SU-DHL-6 (cell line): ENCODE measurements at regions not wholly inside any gene's neighbourhood (a gene's known extent, or its start where the extent isn't known, plus 50 kb on each side); places are given as distances from the start of the nearest gene placed in this dataset.

ENCODE experiments used
- H2AFZ ChIP-seq: fragments of 200-600 bp; sonication (generic); 2 replicates; pipeline ENCODE4 v1.6.1; 2014; ENCODE audit warnings: low read depth, mild to moderate bottlenecking, moderate library complexity, mixed read lengths, antibody characterized with exemption, low read length; ENCODE audit not compliant: severe bottlenecking
- H3F3A ChIP-seq: fragments of 200-600 bp; shearing (Covaris generic); 2 replicates; pipeline ENCODE4 v1.6.0; 2016; ENCODE audit warnings: antibody characterized with exemption, mild to moderate bottlenecking; ENCODE audit not compliant: insufficient read depth
- H3K27ac ChIP-seq: fragments of 200-600 bp; sonication (generic); 2 replicates; pipeline ENCODE4 v1.5.1; 2016; ENCODE audit warnings: low read depth, mild to moderate bottlenecking, low read length, moderate library complexity, mixed read lengths
- H3K27me3 ChIP-seq: fragments of 200-600 bp; sonication (generic), shearing (Covaris generic); 2 replicates; pipeline ENCODE4 v1.6.0; 2014; ENCODE audit warnings: mild to moderate bottlenecking, low read length
- H3K36me3 ChIP-seq: fragments of 200-600 bp; sonication (generic); 2 replicates; pipeline ENCODE4 v1.6.1; 2014; ENCODE audit warnings: mild to moderate bottlenecking, low read length, mixed read lengths
- H3K4me2 ChIP-seq: fragments of 300-600, 200-600 bp; shearing (Covaris generic), sonication (generic); 2 replicates; pipeline ENCODE4 v1.6.0; 2014; ENCODE audit warnings: low read length, low read depth, mild to moderate bottlenecking; ENCODE audit not compliant: poor library complexity, severe bottlenecking
- H3K4me3 ChIP-seq: fragments of 200-600 bp; sonication (generic); 2 replicates; pipeline ENCODE4 v1.5.1; 2014; ENCODE audit warnings: antibody characterized with exemption, low read length, mild to moderate bottlenecking, mixed read lengths; ENCODE audit not compliant: insufficient read depth, poor library complexity, severe bottlenecking
- H3K79me2 ChIP-seq: fragments of 200-600 bp; sonication (generic); 2 replicates; pipeline ENCODE4 v1.6.1; 2014; ENCODE audit warnings: mild to moderate bottlenecking, low read length, moderate library complexity; ENCODE audit not compliant: insufficient read depth
- H3K9ac ChIP-seq: fragments of 200-600 bp; sonication (generic); 2 replicates; pipeline ENCODE4 v1.7.0; 2014; ENCODE audit warnings: mild to moderate bottlenecking, low read length
- H3K9me2 ChIP-seq: fragments of 200-600 bp; sonication (generic); replicated peaks from 2 replicates; pipeline ENCODE4 v1.6.1; 2014; ENCODE audit warnings: low read length; ENCODE audit not compliant: insufficient read depth
- H3K9me3 ChIP-seq: fragments of 200-600 bp; sonication (generic); 2 replicates; pipeline ENCODE4 v1.6.1; 2014; ENCODE audit warnings: low read length, mixed read lengths; ENCODE audit not compliant: insufficient read depth
- H4K20me1 ChIP-seq: fragments of 200-600 bp; sonication (generic); 2 replicates; pipeline ENCODE4 v1.6.1; 2014; ENCODE audit warnings: low read depth, mild to moderate bottlenecking, antibody characterized with exemption, low read length, moderate library complexity, mixed read lengths
- EZH2phosphoT487 ChIP-seq: fragments of 200-600 bp; sonication (generic), shearing (Covaris generic); conservative IDR thresholded peaks from 2 replicates; pipeline ENCODE4 v1.6.1; 2018; ENCODE audit warnings: mild to moderate bottlenecking, antibody characterized with exemption, low read length, moderate library complexity, mixed read lengths
- TF ChIP-seq, protein P1 (sequence below): fragments of 200-600 bp; sonication (generic); IDR thresholded peaks from one replicate; pipeline ENCODE4 v1.5.1; 2017; ENCODE audit warnings: antibody characterized with exemption, mild to moderate bottlenecking, low read length, moderate library complexity; ENCODE audit not compliant: insufficient read depth, poor library complexity, severe bottlenecking

DNA sequence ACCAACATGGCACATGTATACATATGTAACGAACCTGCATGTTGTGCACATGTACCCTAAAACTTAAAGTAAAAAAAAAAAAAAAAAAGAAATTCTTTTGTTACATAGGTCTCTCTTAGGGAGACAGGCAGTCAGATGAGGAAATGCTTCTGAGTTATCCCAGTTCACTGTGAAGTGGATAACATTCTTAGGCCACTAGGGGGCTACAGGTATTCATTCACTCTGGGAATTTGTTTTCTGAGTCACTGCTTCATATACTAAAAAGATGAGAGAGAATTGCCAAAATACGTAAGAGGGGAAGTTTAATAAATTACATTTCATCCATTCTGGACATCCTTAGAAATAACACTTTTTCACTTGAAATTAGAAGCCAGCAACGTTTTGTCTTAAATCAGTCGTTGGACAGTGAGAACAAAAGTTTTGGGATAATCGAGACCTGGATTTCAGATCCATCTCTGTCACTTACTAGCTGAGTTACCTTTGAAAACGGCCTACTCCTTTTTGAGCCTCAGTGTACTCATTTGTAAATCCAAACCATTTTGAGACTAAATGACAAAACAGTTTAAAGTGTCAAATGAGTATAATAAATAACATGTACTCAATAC lies 738.4 kb upstream of the ALCAM start:
- Histone ChIP-seq H4K20me1 (no peaks in the 10 kb centered on the region), H3K9me3 (peaks cover 14% of the 10 kb centered on the region), H3K4me2 (no peak overlapping the region), H2AFZ (no peak overlapping the region), H3K27ac (no peak overlapping the region), H3K9me2 (no peaks in the 10 kb centered on the region), H3K4me3 (no peak overlapping the region), H3F3A (no peaks in the 10 kb centered on the region), H3K9ac (no peak overlapping the region), H3K36me3 (no peaks in the 10 kb centered on the region), H3K27me3 (no peaks in the 10 kb centered on the region), H3K79me2 (no peaks in the 10 kb centered on the region)
- TF ChIP-seq, protein P1, sequence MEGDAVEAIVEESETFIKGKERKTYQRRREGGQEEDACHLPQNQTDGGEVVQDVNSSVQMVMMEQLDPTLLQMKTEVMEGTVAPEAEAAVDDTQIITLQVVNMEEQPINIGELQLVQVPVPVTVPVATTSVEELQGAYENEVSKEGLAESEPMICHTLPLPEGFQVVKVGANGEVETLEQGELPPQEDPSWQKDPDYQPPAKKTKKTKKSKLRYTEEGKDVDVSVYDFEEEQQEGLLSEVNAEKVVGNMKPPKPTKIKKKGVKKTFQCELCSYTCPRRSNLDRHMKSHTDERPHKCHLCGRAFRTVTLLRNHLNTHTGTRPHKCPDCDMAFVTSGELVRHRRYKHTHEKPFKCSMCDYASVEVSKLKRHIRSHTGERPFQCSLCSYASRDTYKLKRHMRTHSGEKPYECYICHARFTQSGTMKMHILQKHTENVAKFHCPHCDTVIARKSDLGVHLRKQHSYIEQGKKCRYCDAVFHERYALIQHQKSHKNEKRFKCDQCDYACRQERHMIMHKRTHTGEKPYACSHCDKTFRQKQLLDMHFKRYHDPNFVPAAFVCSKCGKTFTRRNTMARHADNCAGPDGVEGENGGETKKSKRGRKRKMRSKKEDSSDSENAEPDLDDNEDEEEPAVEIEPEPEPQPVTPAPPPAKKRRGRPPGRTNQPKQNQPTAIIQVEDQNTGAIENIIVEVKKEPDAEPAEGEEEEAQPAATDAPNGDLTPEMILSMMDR: peak; percentile 46
- no peak for TF ChIP-seq EZH2phosphoT487

DNA sequence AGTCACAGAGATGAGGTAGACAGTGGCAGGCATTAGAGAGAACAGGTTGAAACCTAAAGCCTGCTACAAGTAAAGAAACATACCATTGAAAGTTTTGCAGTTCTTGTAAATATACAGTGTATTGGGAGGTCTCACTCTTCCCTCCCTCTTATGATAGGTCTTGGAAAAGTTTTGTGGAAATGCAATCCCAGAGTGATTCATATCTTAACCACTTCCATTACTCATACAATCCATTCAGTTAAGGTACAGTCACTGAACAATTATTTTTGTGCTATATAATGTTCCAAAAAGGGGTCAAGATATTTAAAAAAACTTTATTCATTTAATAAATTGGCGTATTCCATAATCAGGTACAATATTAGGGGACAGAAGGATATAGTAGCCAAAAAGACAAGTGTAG lies 737.7 kb upstream of the ALCAM start:
- no peaks in the 10 kb centered on the region for H3K79me2 ChIP-seq
- no peak overlapping the region for H2AFZ ChIP-seq
- TF ChIP-seq EZH2phosphoT487: no peak
- TF ChIP-seq, protein P1: no peak
- H3K27me3 ChIP-seq: no peaks in the 10 kb centered on the region
- no peaks in the 10 kb centered on the region for H3F3A ChIP-seq
- peaks cover 14% of the 10 kb centered on the region for H3K9me3 ChIP-seq
- H3K4me2 ChIP-seq: no peak overlapping the region
- H4K20me1 ChIP-seq: no peaks in the 10 kb centered on the region
- no peaks in the 10 kb centered on the region for H3K9me2 ChIP-seq
- no peaks in the 10 kb centered on the region for H3K36me3 ChIP-seq
- no peak overlapping the region for H3K9ac ChIP-seq
- H3K27ac ChIP-seq: no peak overlapping the region
- H3K4me3 ChIP-seq: no peak overlapping the region

DNA sequence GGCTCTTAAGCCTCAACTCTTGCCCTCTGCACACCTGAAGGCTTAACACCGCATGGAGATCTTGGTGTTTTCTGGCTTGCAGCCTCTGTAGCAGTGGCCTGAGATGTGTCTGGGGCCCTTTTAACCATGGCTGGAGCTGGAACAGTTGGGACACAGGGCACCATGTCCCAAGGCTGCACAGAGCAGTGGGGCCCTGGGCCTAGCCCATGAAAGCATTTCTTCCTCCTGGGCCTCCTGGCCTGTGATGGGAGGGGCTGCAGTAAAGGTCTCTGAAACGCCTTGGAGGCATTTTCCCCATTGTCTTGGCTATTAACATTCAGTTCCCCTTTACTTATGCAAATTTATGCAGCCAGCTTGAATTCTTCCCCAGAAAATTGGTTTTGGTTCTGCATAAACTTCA lies 735.5 kb upstream of the ALCAM start:
- Histone ChIP-seq H3K27me3 (no peaks in the 10 kb centered on the region), H3K4me3 (no peak overlapping the region)
- no peak for TF ChIP-seq EZH2phosphoT487
- TF ChIP-seq, protein P1: no peak

More for the DNA sequence above, 735.5 kb upstream of the ALCAM start:
- Histone ChIP-seq H3K36me3 (no peaks in the 10 kb centered on the region), H3K9me2 (no peaks in the 10 kb centered on the region), H3K4me2 (no peak overlapping the region), H3K79me2 (no peaks in the 10 kb centered on the region), H3F3A (no peaks in the 10 kb centered on the region), H3K9ac (no peak overlapping the region), H4K20me1 (no peaks in the 10 kb centered on the region), H3K27ac (no peak overlapping the region), H3K9me3 (peaks cover 14% of the 10 kb centered on the region), H2AFZ (no peak overlapping the region)
